ENCODE measurements at regions not wholly inside any gene's neighbourhood (a gene's known extent, or its start where the extent isn't known, plus 50 kb on each side); places are given as distances from the start of the nearest gene placed in this dataset.

GRCh38 chr13:81408647-81409046 is 1067.7 kb upstream of the SPRY2 start:
- no peaks in the 10 kb centered on the region for H3K9me3 Mint-ChIP-seq (ENCODE audit: unreplicated experiment)
- peaks cover 7% of the 10 kb centered on the region for H3K4me1 Mint-ChIP-seq (ENCODE audit: insufficient read depth, unreplicated experiment)
- POLR2A ChIA-PET: no interaction called here
- BruUV-seq (replicated peaks): no TSS peak
- no peak for DNase-seq (ENCODE audit: unreplicated experiment)
- TF ChIP-seq CTCF (IDR thresholded peaks at IDR 0.05; ENCODE audit: unreplicated experiment): no peak
- H3K36me3 Mint-ChIP-seq (ENCODE audit: insufficient read depth, unreplicated experiment): no peaks in the 10 kb centered on the region
- intact Hi-C loops (cut with micrococcal nuclease): no loop called here
- H3K27ac Mint-ChIP-seq (ENCODE audit: low read depth, unreplicated experiment): no peak overlapping the region
- H3K27me3 Mint-ChIP-seq (ENCODE audit: insufficient read depth, unreplicated experiment): no peaks in the 10 kb centered on the region
- CTCF ChIA-PET: interaction anchor here (1.1 kb wide), 1 partner anchor 32 kb away, joined by 3 read pairs; no protein-coding TSS in a partner anchor
- no peak overlapping the region for H3K4me3 Mint-ChIP-seq (ENCODE audit: unreplicated experiment)

GRCh38 chr13:81406639-81407292 is 1065.8 kb upstream of the SPRY2 start:
- no peaks in the 10 kb centered on the region for H3K27me3 Mint-ChIP-seq (ENCODE audit: insufficient read depth, unreplicated experiment)
- H3K27ac Mint-ChIP-seq (ENCODE audit: low read depth, unreplicated experiment): no peak overlapping the region
- ChIA-PET CTCF (interaction anchor here (1.8 kb wide), 1 partner anchor 10 kb away, joined by 6 read pairs; no protein-coding TSS in a partner anchor), POLR2A (interaction anchor here (0.7 kb wide), 1 partner anchor 94 kb away, joined by 3 read pairs; no protein-coding TSS in a partner anchor)
- intact Hi-C loops (cut with micrococcal nuclease): no loop called here
- TF ChIP-seq CTCF (IDR thresholded peaks at IDR 0.05; ENCODE audit: unreplicated experiment): no peak
- no peak overlapping the region for H3K4me3 Mint-ChIP-seq (ENCODE audit: unreplicated experiment)
- no peak for DNase-seq (ENCODE audit: unreplicated experiment)
- H3K9me3 Mint-ChIP-seq (ENCODE audit: unreplicated experiment): no peaks in the 10 kb centered on the region
- peaks cover 7% of the 10 kb centered on the region for H3K4me1 Mint-ChIP-seq (ENCODE audit: insufficient read depth, unreplicated experiment)
- no TSS peak for BruUV-seq (replicated peaks)
- H3K36me3 Mint-ChIP-seq (ENCODE audit: insufficient read depth, unreplicated experiment): no peaks in the 10 kb centered on the region

- ChIA-PET POLR2A (interaction anchor here (1.3 kb wide), 1 partner anchor 38 kb away, joined by 4 read pairs; no protein-coding TSS in a partner anchor), CTCF (interaction anchor here (1.8 kb wide), 1 partner anchor 11 kb away, joined by 6 read pairs; no protein-coding TSS in a partner anchor)
- intact Hi-C loops (cut with micrococcal nuclease): no loop called here
- Mint-ChIP-seq H3K27me3 (ENCODE audit: insufficient read depth, unreplicated experiment) (no peaks in the 10 kb centered on the region), H3K27ac (ENCODE audit: low read depth, unreplicated experiment) (no peak overlapping the region), H3K9me3 (ENCODE audit: unreplicated experiment) (no peaks in the 10 kb centered on the region), H3K4me1 (ENCODE audit: insufficient read depth, unreplicated experiment) (peaks cover 7% of the 10 kb centered on the region), H3K4me3 (ENCODE audit: unreplicated experiment) (no peak overlapping the region), H3K36me3 (ENCODE audit: insufficient read depth, unreplicated experiment) (no peaks in the 10 kb centered on the region)
- no peak for DNase-seq (ENCODE audit: unreplicated experiment)
- no TSS peak for BruUV-seq (replicated peaks)
- no peak for TF ChIP-seq CTCF (IDR thresholded peaks at IDR 0.05; ENCODE audit: unreplicated experiment)
These were observed 1065.1 kb upstream of the SPRY2 start for GRCh38 chr13:81406022-81406421.

- intact Hi-C loops (cut with micrococcal nuclease): no loop called here
- no peaks in the 10 kb centered on the region for H3K9me3 Mint-ChIP-seq (ENCODE audit: unreplicated experiment)
- H3K4me3 Mint-ChIP-seq (ENCODE audit: unreplicated experiment): no peak overlapping the region
- TF ChIP-seq CTCF (IDR thresholded peaks at IDR 0.05; ENCODE audit: unreplicated experiment): no peak
- CTCF ChIA-PET: no interaction called here
- H3K36me3 Mint-ChIP-seq (ENCODE audit: insufficient read depth, unreplicated experiment): no peaks in the 10 kb centered on the region
- DNase-seq (ENCODE audit: unreplicated experiment): no peak
- no peak overlapping the region for H3K27ac Mint-ChIP-seq (ENCODE audit: low read depth, unreplicated experiment)
- no peaks in the 10 kb centered on the region for H3K27me3 Mint-ChIP-seq (ENCODE audit: insufficient read depth, unreplicated experiment)
- H3K4me1 Mint-ChIP-seq (ENCODE audit: insufficient read depth, unreplicated experiment): peaks cover 5% of the 10 kb centered on the region
- POLR2A ChIA-PET: no interaction called here
- no TSS peak for BruUV-seq (replicated peaks)
These were observed 1055.3 kb upstream of the SPRY2 start for GRCh38 chr13:81396192-81396591.
